GM12878 (cell line): ENCODE measurements at regions not wholly inside any gene's neighbourhood (a gene's known extent, or its start where the extent isn't known, plus 50 kb on each side); places are given as distances from the start of the nearest gene placed in this dataset.

Source experiments
- ATAC-seq: fragments of 200-7000 bp; cut with Tn5 transposase; 3 replicates; pipeline ENCODE4 v1.9.1; 2020; ENCODE audit warnings: mild to moderate bottlenecking, moderate library complexity
- BruUV-seq: library from RNA; stranded (reverse); fragments of 400-500 nt; replicated peaks from 2 replicates; lab custom pipeline; 2021; lab: Mats Ljungman, UMichigan
- CTCF ChIA-PET: fragments of 300-600 bp; sonication (Branson Sonifier 250); formaldehyde crosslinking; extraction: SDS; loops from one replicate; lab custom pipeline; 2021; ENCODE audit warnings: inconsistent platforms; lab: Yijun Ruan, JAX
- POLR2A ChIA-PET: fragments of 350-600 bp; formaldehyde crosslinking; extraction: SDS; loops from one replicate; lab custom pipeline; 2021; ENCODE audit warnings: inconsistent platforms; lab: Charles Lee
- RAD21 ChIA-PET: fragments of 300-600 bp; sonication (Branson Sonifier 250); formaldehyde crosslinking; loops from one replicate; lab custom pipeline; 2023; ENCODE audit warnings: antibody characterized with exemption; ENCODE audit not compliant: unreplicated experiment; lab: Charles Lee
- SMC1A ChIA-PET: fragments of 300-600 bp; sonication (Branson Sonifier 250); formaldehyde crosslinking; loops from one replicate; lab custom pipeline; 2023; ENCODE audit not compliant: unreplicated experiment, uncharacterized antibody; lab: Charles Lee
- DNase-seq: peaks from one replicate; pipeline ENCODE4 v3.0.0-alpha.2; 2011; ENCODE audit warnings: low read depth, low spot score
- FAIRE-seq: peaks from 3 replicates; lab custom pipeline; 2011; peaks lifted over from hg19 to GRCh38; lab: Jason Lieb, UNC
- H2AFZ ChIP-seq: 2 replicates; pipeline ENCODE4 v1.6.0; 2011; ENCODE audit warnings: low read depth, low read length, control low read depth; ENCODE audit not compliant: control insufficient read depth
- H3K27ac ChIP-seq: 2 replicates; pipeline ENCODE4 v1.5.1; 2011; ENCODE audit warnings: control low read depth; ENCODE audit not compliant: control insufficient read depth, insufficient read depth
- H3K27me3 ChIP-seq, 2 experiments: replicated peaks in 1 of 2; 2 replicates each; pipeline versions ENCODE4 v1.6.0 to v1.6.1; 2011; ENCODE audit warnings: low read length in 1 of 2; ENCODE audit not compliant: control insufficient read depth in 2 of 2, insufficient read depth in 2 of 2
- H3K36me3 ChIP-seq, 2 experiments: 2 replicates each; pipeline ENCODE4 v1.5.1; 2011; ENCODE audit warnings: low read length in 1 of 2; ENCODE audit not compliant: control insufficient read depth in 2 of 2, insufficient read depth in 2 of 2
- H3K4me1 ChIP-seq: 2 replicates; pipeline ENCODE4 v1.6.1; 2011; ENCODE audit warnings: mild to moderate bottlenecking, low read length, moderate library complexity, mixed read lengths; ENCODE audit not compliant: control insufficient read depth, insufficient read depth
- H3K4me2 ChIP-seq: 2 replicates; pipeline ENCODE4 v1.6.0; 2011; ENCODE audit warnings: control low read depth; ENCODE audit not compliant: control insufficient read depth, insufficient read depth
- H3K4me3 ChIP-seq: fragments of 200-600 bp; sonication (generic); 2 replicates; pipeline ENCODE4 v1.5.1; 2016
- H3K79me2 ChIP-seq: 2 replicates; pipeline ENCODE4 v1.6.0; 2011; ENCODE audit warnings: low read length; ENCODE audit not compliant: control insufficient read depth, insufficient read depth
- H3K9ac ChIP-seq: 2 replicates; pipeline ENCODE4 v1.8.0; 2011; ENCODE audit warnings: low read length, control low read depth, mixed read lengths; ENCODE audit not compliant: control insufficient read depth, insufficient read depth
- H3K9me3 ChIP-seq: replicated peaks from 3 replicates; pipeline ENCODE4 v1.5.1; 2011; ENCODE audit warnings: mild to moderate bottlenecking, low read length; ENCODE audit not compliant: control insufficient read depth, insufficient read depth
- H4K20me1 ChIP-seq: 2 replicates; pipeline ENCODE4 v1.6.0; 2011; ENCODE audit not compliant: control insufficient read depth, insufficient read depth
- ASH2L ChIP-seq: fragments of 300-600, 200-600 bp; sonication (generic); IDR thresholded peaks from 2 replicates; pipeline ENCODE4 v1.6.1; 2017; ENCODE audit warnings: low read depth, mild to moderate bottlenecking, borderline replicate concordance
- BCL11A ChIP-seq: IDR thresholded peaks from 2 replicates; pipeline ENCODE4 v1.6.1; 2011; ENCODE audit warnings: low read depth, low read length
- CREB1 ChIP-seq: IDR thresholded peaks from 2 replicates; pipeline ENCODE4 v1.6.1; 2012; ENCODE audit warnings: low read depth, mild to moderate bottlenecking, inconsistent platforms
- DPF2 ChIP-seq: fragments of 450-650 bp; IDR thresholded peaks from 2 replicates; pipeline ENCODE4 v1.6.1; 2017; ENCODE audit warnings: mild to moderate bottlenecking
- EZH2 ChIP-seq: IDR thresholded peaks from 2 replicates; pipeline ENCODE4 v1.6.1; 2012; ENCODE audit warnings: low read depth, mild to moderate bottlenecking, control low read depth, inconsistent platforms, low read length, borderline replicate concordance; ENCODE audit not compliant: control insufficient read depth
- GATAD2B ChIP-seq: fragments of 450-650 bp; conservative IDR thresholded peaks from 2 replicates; pipeline ENCODE4 v1.6.1; 2017; ENCODE audit warnings: low read depth, mild to moderate bottlenecking, moderate library complexity
- IRF4 ChIP-seq: IDR thresholded peaks from 2 replicates; pipeline ENCODE4 v1.6.1; 2011; ENCODE audit warnings: low read depth, low read length
- LARP7 ChIP-seq: fragments of 450-650 bp; IDR thresholded peaks from 2 replicates; pipeline ENCODE4 v1.6.1; 2017; ENCODE audit warnings: mild to moderate bottlenecking
- MYB ChIP-seq: fragments of 150-350 bp; IDR thresholded peaks from 2 replicates; pipeline ENCODE4 v1.6.1; 2014; ENCODE audit warnings: mild to moderate bottlenecking, low read depth, low read length, borderline replicate concordance
- NFYA ChIP-seq: IDR thresholded peaks from 2 replicates; pipeline ENCODE4 v1.6.1; 2011; ENCODE audit warnings: low read depth, mild to moderate bottlenecking, low read length, improper control_type of control experiment, borderline replicate concordance
- NR2F1 ChIP-seq: fragments of 450-650 bp; conservative IDR thresholded peaks from 2 replicates; pipeline ENCODE4 v1.6.1; 2017; ENCODE audit warnings: mild to moderate bottlenecking
- NRF1 ChIP-seq: conservative IDR thresholded peaks from 2 replicates; pipeline ENCODE4 v1.6.1; 2011; ENCODE audit warnings: mild to moderate bottlenecking, low read depth, low read length, improper control_type of control experiment
- PAX5 ChIP-seq: IDR thresholded peaks from 2 replicates; pipeline ENCODE4 v1.6.1; 2011; ENCODE audit warnings: low read depth, low read length, borderline replicate concordance
- POLR2AphosphoS5 ChIP-seq: IDR thresholded peaks from 2 replicates; pipeline ENCODE4 v1.6.1; 2011; ENCODE audit warnings: mild to moderate bottlenecking, low read length, inconsistent platforms
- PRDM15 ChIP-seq: fragments of 450-650 bp; formaldehyde crosslinking; IDR thresholded peaks from 2 replicates; pipeline ENCODE4 v1.4.0; 2020; ENCODE audit warnings: mild to moderate bottlenecking, moderate library complexity
- RCOR1 ChIP-seq: conservative IDR thresholded peaks from 2 replicates; pipeline ENCODE4 v1.6.1; 2012; ENCODE audit warnings: low read depth, low read length, improper control_type of control experiment
- RUNX3 ChIP-seq: IDR thresholded peaks from 2 replicates; pipeline ENCODE4 v1.6.1; 2012; ENCODE audit warnings: low read length, inconsistent platforms
- SP1 ChIP-seq: IDR thresholded peaks from one replicate; pipeline ENCODE4 v1.6.1; 2011; ENCODE audit warnings: low read depth, low read length
- SPI1 ChIP-seq: IDR thresholded peaks from 2 replicates; pipeline ENCODE4 v1.6.1; 2011; ENCODE audit warnings: low read depth, mild to moderate bottlenecking, low read length, moderate library complexity, borderline replicate concordance; ENCODE audit not compliant: insufficient read depth
- SREBF1 ChIP-seq: IDR thresholded peaks from 2 replicates; pipeline ENCODE4 v1.6.1; 2012; ENCODE audit warnings: mild to moderate bottlenecking, low read length
- STAT1 ChIP-seq: fragments of 450-650 bp; conservative IDR thresholded peaks from 2 replicates; pipeline ENCODE4 v1.6.1; 2014; ENCODE audit warnings: antibody characterized with exemption, mild to moderate bottlenecking
- TARDBP ChIP-seq: IDR thresholded peaks from 2 replicates; pipeline ENCODE4 v1.6.1; 2016; ENCODE audit warnings: borderline replicate concordance
- TBL1XR1 ChIP-seq: IDR thresholded peaks from 2 replicates; pipeline ENCODE4 v1.6.1; 2012; ENCODE audit warnings: low read depth, low read length, improper control_type of control experiment
- WGBS: methylation state at CpG from one replicate; pipeline ENCODE4 v1.1.6; 2016; ENCODE audit warnings: low lambda C conversion rate; ENCODE audit not compliant: insufficient replicate concordance, insufficient coverage; ENCODE audit errors: missing lambda C conversion rate; 5-methylcytosine and 5-hydroxymethylcytosine counted together
- in situ Hi-C: fragments of 300-500 bp; cut with MboI; formaldehyde crosslinking; loops from 9 replicates; pipeline ENCODE4 v1.14.3; 2018; ENCODE audit warnings: mixed read lengths
- intact Hi-C: fragments of 100-400 bp; cut with micrococcal nuclease; formaldehyde crosslinking; loops from one replicate; pipeline ENCODE4 v1.14.2; 2022; ENCODE audit not compliant: unreplicated experiment

- TF ChIP-seq PRDM15 (CRISPR knock-in tag) (no peak), TBL1XR1 (no peak), RUNX3 (no peak), SREBF1 (no peak), LARP7 (no peak), STAT1 (no peak), CREB1 (no peak), EZH2 (no peak)
These were observed 681.0 kb downstream of the RPL10L start (continued) for GRCh38 chr14:45970621-45971020.

GRCh38 chr14:45968037-45968436 is 683.5 kb downstream of the RPL10L start:
- ChIA-PET SMC1A (no interaction called here), RAD21 (no interaction called here), CTCF (no interaction called here), POLR2A (no interaction called here)
- intact Hi-C loops (no loop called here), in situ Hi-C loops (no loop called here)
- no peak overlapping the region for H3K4me3 ChIP-seq
- H3K9me3 ChIP-seq = no peaks in the 10 kb centered on the region
- no peak overlapping the region for H3K27ac ChIP-seq
- ATAC-seq (no peak; the same call in 2 of the 3 replicates), FAIRE-seq (no peak), DNase-seq (no peak)
- no peaks in the 10 kb centered on the region for H3K36me3 ChIP-seq
- no peaks in the 10 kb centered on the region for H3K27me3 ChIP-seq
- no peak overlapping the region for H3K9ac ChIP-seq
- H3K4me2 ChIP-seq = no peak overlapping the region
- no peaks in the 10 kb centered on the region for H3K4me1 ChIP-seq
- no peak overlapping the region for H2AFZ ChIP-seq
- 9% methylated on average over 1 of the region's 1 CpG for WGBS
- H4K20me1 ChIP-seq = no peaks in the 10 kb centered on the region
- H3K79me2 ChIP-seq = no peaks in the 10 kb centered on the region
- no TSS peak for BruUV-seq
- TF ChIP-seq SPI1 = peak; percentile 65
- no peak for TF ChIP-seq GATAD2B
- TF ChIP-seq ASH2L = no peak
- no peak for TF ChIP-seq NFYA
- TF ChIP-seq BCL11A = peak; percentile 7; the same call in 1 of the 2 replicates
- no peak for TF ChIP-seq POLR2AphosphoS5
- TF ChIP-seq RCOR1 = no peak
- no peak for TF ChIP-seq NRF1
- no peak for TF ChIP-seq SP1
- no peak for TF ChIP-seq IRF4
- TF ChIP-seq MYB = no peak
- no peak for TF ChIP-seq DPF2
- no peak for TF ChIP-seq PAX5
- TF ChIP-seq TARDBP = no peak
- TF ChIP-seq NR2F1 = no peak
